HG03521 (cell line): ENCODE measurements at regions not wholly inside any gene's neighbourhood (a gene's known extent, or its start where the extent isn't known, plus 50 kb on each side); places are given as distances from the start of the nearest gene placed in this dataset.
"Not testable (repeated sequence)": the region's sequence is repeated elsewhere in the genome, so short reads cannot be mapped to it uniquely, and the experiment has no call there.

Experiments used
- ATAC-seq: cut with Tn5 transposase; IDR thresholded peaks from one replicate; pipeline ENCODE4 v1.9.1; 2021; ENCODE audit warnings: mild to moderate bottlenecking, moderate library complexity; ENCODE audit not compliant: unreplicated experiment

DNA sequence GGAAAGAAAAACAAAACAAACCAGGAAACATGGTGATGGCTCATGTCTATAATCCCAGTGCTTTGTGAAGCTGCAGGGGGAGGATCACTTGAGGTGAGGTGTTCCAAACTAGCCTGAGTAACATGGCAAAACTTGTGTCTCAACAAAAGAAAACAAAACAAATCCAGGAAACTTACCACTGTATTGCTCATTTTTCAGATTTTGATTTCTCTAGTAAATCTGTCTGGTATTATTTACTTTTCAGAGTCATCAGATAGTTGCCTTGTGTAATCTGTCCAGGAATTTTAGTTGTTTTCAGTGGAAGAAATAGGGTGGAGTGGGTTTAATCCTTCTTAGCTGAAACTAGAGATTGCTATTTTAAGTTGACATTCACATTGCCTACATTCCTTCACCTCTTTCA, 91.8 kb upstream of the ALCAM start:
- no peak for ATAC-seq

- ATAC-seq: no peak
Observed at GRCh38 chr3:105277656-105278055, 89.1 kb upstream of the ALCAM start.

- ATAC-seq: no peak
Observed at GRCh38 chr3:105278688-105279087, 88.0 kb upstream of the ALCAM start.

GRCh38 chr3:105281989-105282388, 84.7 kb upstream of the ALCAM start:
- no peak for ATAC-seq

- ATAC-seq: no peak
Observed at GRCh38 chr3:105284876-105285275, 81.8 kb upstream of the ALCAM start.

- no peak for ATAC-seq
Observed at GRCh38 chr3:105285653-105286241, 81.0 kb upstream of the ALCAM start.

DNA sequence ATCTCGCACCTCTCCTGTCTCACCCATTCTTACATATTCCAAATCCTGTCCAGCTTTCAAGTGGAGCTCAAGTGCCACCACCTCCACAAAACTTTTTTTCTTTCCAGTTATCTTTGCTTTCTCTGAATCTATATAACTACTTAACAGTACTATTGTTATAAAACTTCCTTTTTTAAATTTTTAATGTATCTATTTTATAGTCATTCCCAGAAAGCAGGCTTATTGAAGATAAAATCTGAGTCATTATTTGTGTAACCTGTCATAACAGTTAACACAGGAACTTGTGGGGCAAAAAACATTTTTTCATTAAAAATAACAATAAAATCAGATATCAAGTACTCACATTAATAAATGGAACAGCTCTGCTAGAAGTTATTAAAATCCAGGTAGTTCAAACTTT, 73.3 kb upstream of the ALCAM start:
- ATAC-seq: no peak

DNA sequence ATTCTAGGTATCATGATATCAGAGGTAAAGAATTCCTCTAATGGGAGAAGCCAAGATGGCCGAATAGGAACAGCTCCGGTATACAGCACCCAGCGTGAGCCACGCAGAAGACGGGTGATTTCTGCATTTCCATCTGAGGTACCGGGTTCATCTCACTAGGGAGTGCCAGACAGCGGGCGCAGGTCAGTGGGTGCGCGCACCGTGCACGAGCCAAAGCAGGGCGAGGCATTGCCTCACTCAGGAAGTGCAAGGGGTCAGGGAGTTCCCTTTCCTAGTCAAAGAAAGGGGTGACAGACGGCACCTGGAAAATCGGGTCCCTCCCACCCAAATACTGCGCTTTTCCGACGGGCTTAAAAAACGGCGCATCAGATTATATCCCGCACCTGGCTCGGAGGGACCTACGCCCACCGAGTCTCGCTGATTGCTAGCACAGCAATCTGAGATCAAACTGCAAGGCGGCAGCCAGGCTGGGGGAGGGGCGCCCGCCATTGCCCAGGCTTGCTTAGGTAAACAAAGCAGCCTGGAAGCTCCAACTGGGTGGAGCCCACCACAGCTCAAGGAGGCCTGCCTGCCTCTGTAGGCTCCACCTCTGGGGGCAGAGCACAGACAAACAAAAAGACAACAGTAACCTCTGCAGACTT, 70.4 kb upstream of the ALCAM start:
- not testable (repeated sequence) for ATAC-seq

DNA sequence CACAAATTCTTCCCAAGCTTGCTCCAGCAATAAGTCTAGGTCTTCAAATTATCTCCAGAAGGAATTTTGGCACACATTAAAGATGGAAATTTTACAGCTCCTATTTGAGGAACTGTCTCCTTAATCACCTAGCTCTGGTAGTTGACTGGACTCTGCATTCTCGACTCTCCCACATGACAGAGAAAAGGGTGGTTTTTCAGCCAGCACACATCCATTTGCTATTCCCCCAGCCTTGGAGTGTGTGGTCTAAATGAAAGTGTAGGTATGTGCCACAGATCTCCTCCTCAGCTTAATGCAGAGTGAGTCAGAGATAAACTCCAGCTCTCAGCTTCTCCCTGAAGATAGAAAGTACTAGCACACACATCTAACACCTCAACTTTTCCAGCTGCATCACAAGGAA, 62.2 kb upstream of the ALCAM start:
- ATAC-seq: no peak

DNA sequence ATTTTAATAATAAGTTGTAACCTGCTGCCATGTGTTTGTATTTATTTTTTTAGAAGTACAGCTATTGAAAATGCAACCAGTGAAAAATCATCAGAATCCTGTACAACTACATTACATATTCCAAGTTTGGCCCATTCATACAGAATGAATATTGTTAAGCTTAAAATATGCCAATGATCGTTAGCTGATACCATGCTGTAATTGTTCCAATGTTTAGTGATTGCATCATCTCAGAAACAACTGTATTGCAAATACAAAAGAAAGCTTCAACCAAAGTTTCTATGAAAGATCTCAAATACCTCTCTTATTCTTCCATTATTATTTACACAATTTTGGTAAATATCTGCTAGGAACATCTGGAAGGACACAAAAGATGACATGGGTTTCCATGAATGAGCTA, 51.6 kb upstream of the ALCAM start:
- no peak for ATAC-seq

- no peak for ATAC-seq
Observed at GRCh38 chr3:105315815-105316214, 50.9 kb upstream of the ALCAM start.

DNA sequence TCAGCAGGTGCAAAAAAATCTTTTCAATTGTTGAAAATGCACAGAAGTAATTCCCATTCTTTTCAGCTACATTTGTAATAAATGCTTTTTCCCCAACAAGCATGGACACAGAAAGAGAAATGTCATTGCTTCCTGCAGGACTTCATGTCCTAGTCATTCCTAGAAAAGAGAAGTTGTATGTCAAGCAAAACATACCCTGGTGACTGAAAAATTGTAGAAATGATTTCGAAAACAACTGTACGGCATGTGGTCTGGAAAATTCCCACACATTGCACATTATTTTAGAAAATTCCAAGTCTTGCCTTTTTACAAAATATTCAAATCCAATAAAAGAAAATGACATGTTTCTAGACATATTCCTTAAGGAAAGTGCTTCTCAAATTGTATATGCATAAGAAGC, 50.4 kb upstream of the ALCAM start:
- no peak for ATAC-seq
